Astrocyte of the cerebellum (primary cell): ENCODE measurements at regions not wholly inside any gene's neighbourhood (a gene's known extent, or its start where the extent isn't known, plus 50 kb on each side); places are given as distances from the start of the nearest gene placed in this dataset.

Source experiments
- DNase-seq: peaks from one replicate; pipeline ENCODE4 v3.0.0-alpha.2; 2011; ENCODE audit warnings: low read depth
- H3K4me3 ChIP-seq: 2 replicates; pipeline ENCODE4 v1.5.1; 2011; ENCODE audit warnings: mild to moderate bottlenecking, low read depth, low read length, moderate library complexity
- CTCF ChIP-seq: IDR thresholded peaks from 2 replicates; pipeline ENCODE4 v1.5.1; 2012; ENCODE audit warnings: low read length, low read depth, moderate library complexity, mild to moderate bottlenecking; ENCODE audit errors: missing control alignments
- in situ Hi-C: cut with HindIII; loops from 2 replicates; pipeline ENCODE4 v1.10.0; 2017; ENCODE audit warnings: low sequenced_read_pairs

GRCh38 chr10:55158633-55159032 lies 357.6 kb upstream of the PCDH15 start:
- no peak overlapping the region for H3K4me3 ChIP-seq
- in situ Hi-C loops = no loop called here
- no peak for TF ChIP-seq CTCF
- no peak for DNase-seq

- no peak overlapping the region for H3K4me3 ChIP-seq
- in situ Hi-C loops = no loop called here
- no peak for TF ChIP-seq CTCF
- DNase-seq = peak; percentile 88
Measured at GRCh38 chr10:55146032-55146431, 345.0 kb upstream of the PCDH15 start.

- in situ Hi-C loops = no loop called here
Measured at GRCh38 chr10:55144001-55144400, 343.0 kb upstream of the PCDH15 start.

GRCh38 chr10:55141892-55142291 lies 340.9 kb upstream of the PCDH15 start:
- in situ Hi-C loops = no loop called here
- no peak for TF ChIP-seq CTCF
- H3K4me3 ChIP-seq = no peak overlapping the region
- no peak for DNase-seq

More at GRCh38 chr10:55144001-55144400, 343.0 kb upstream of the PCDH15 start:
- DNase-seq = no peak
- TF ChIP-seq CTCF = no peak
- H3K4me3 ChIP-seq = no peak overlapping the region

GRCh38 chr10:55137063-55137462 lies 336.0 kb upstream of the PCDH15 start:
- DNase-seq = no peak
- TF ChIP-seq CTCF = no peak
- no peak overlapping the region for H3K4me3 ChIP-seq
- in situ Hi-C loops = no loop called here

- in situ Hi-C loops = no loop called here
- TF ChIP-seq CTCF = no peak
- H3K4me3 ChIP-seq = no peak overlapping the region
- no peak for DNase-seq
Measured at GRCh38 chr10:55104738-55105137, 303.7 kb upstream of the PCDH15 start.

GRCh38 chr10:55098452-55098851 lies 297.4 kb upstream of the PCDH15 start:
- no peak overlapping the region for H3K4me3 ChIP-seq
- no peak for DNase-seq
- in situ Hi-C loops = no loop called here
- TF ChIP-seq CTCF = no peak
